Large intestine (tissue), 3 donors: ENCODE measurements at regions not wholly inside any gene's neighbourhood (a gene's known extent, or its start where the extent isn't known, plus 50 kb on each side); places are given as distances from the start of the nearest gene placed in this dataset.

Source experiments
- DNase-seq, 2 donors: peaks; one replicate each; pipeline versions ENCODE4 v3.0.0 to v3.0.0-alpha.2; 2013
- H3K27ac ChIP-seq: one replicate; pipeline ENCODE4 v1.5.1; 2013; ENCODE audit warnings: low read length
- H3K27me3 ChIP-seq: 2 replicates; pipeline ENCODE4 v1.6.1; 2013; ENCODE audit warnings: low read length; ENCODE audit not compliant: control insufficient read depth, insufficient read depth
- H3K36me3 ChIP-seq: 2 replicates; pipeline ENCODE4 v1.6.1; 2013; ENCODE audit warnings: low read length; ENCODE audit not compliant: control insufficient read depth, insufficient read depth
- H3K4me1 ChIP-seq: one replicate; pipeline ENCODE4 v1.6.1; 2013; ENCODE audit warnings: low read length; ENCODE audit not compliant: control insufficient read depth, insufficient read depth
- H3K4me3 ChIP-seq: one replicate; pipeline ENCODE4 v1.5.1; 2013; ENCODE audit warnings: low read length
- H3K9me3 ChIP-seq: one replicate; pipeline ENCODE4 v1.6.1; 2013; ENCODE audit warnings: mild to moderate bottlenecking, low read depth, low read length, moderate library complexity; ENCODE audit not compliant: control insufficient read depth
- WGBS: methylation state at CpG from one replicate; pipeline ENCODE4 v1.1.5; 2013; ENCODE audit warnings: low lambda C conversion rate; ENCODE audit not compliant: insufficient coverage; 5-methylcytosine and 5-hydroxymethylcytosine counted together

DNA sequence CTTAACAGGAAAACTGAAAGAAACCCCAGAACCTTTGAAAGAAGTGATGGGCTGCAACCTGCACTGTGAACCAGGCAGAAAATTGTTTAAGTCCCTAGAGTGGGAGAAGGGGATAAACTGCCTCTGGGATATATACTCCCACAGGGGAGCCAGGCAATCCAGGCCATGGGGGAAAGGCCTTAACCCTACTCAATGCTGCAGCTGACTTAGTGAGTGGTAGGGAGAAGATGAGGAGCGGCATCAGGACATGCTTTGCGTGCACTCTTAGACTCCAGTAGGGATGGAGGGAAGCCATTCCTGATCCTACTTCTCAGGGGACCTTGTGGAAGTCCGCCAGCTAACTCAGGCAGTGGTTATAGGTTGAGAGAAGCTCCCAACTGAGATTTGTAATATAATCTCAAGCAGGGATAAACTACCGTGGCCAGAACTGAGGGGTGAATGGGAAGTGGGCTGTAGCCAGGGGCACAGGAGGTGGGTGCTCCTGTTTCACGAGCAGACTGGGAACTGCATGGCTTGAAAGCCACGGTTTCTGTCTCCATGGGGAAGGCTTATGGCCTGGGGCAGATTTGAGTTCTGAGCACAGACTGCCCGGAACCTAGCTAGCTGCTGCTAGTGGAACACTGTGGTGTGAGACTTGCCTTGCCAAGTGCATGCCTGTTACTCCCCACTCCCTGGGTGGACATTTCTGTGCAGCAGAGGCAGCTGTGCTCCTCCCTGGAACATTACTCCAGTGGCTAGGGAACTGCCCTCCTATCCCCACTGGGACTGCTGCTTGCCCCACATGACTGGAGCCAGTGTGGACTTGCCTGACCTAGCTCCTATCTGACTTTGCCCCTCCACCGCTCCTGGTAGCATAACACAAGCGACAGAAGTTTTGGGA is 119.2 kb upstream of the SCAF11 start:
- WGBS, result no CpG with 5 or more reads among the region's 9 CpGs
- Histone ChIP-seq H3K9me3 (no peaks in the 10 kb centered on the region), H3K4me3 (no peak overlapping the region), H3K27ac (no peak overlapping the region), H3K4me1 (peaks cover 18% of the 10 kb centered on the region), H3K36me3 (no peaks in the 10 kb centered on the region), H3K27me3 (no peaks in the 10 kb centered on the region)
- no peak for DNase-seq

DNA sequence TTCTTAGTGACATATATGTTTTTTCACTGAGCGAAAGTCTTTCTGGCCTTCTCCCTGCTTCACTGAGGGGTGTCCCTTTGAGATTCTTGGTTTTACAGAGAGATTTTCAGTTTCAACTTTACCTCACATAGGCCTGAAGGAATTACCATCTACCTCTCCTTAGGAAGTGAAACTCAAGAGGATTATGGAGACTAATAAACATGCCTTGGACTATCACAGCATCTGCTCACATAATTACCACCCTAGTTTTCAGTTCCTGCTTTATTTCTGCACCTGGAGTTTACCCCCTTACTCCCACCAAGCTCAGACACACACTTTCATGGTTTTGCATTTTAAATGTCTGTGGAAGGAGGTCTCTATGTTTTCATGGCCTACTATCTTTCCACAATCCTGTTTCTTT is 118.3 kb upstream of the SCAF11 start:
- no peaks in the 10 kb centered on the region for H3K9me3 ChIP-seq
- no peak overlapping the region for H3K27ac ChIP-seq
- no peaks in the 10 kb centered on the region for H3K36me3 ChIP-seq
- no peaks in the 10 kb centered on the region for H3K27me3 ChIP-seq
- no CpG with 5 or more reads among the region's 1 CpG for whole genome bisulfite sequencing
- H3K4me3 ChIP-seq, result no peak overlapping the region
- peaks cover 18% of the 10 kb centered on the region for H3K4me1 ChIP-seq
- DNase-seq, result no peak

DNA sequence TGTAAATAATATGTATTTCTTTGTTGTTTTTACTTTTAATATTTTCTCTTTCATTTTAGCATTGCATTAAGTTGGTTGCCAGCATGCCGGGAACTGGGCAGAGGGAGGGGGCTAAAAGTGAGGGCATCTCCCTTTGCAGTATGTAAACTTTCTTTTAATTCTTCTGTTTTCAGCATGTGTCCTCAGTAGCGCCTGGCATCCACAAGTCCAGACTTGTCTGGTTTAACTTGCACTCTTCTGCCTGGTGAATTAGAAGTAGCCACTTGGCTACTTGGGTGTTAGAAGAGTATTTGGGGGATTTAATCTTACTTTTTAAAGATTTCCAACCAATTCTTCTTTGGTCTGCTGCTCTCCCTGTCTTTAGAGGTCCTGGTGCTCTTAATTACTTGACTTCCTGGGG is 117.2 kb upstream of the SCAF11 start:
- no peaks in the 10 kb centered on the region for H3K36me3 ChIP-seq
- no peaks in the 10 kb centered on the region for H3K27me3 ChIP-seq
- peaks cover 18% of the 10 kb centered on the region for H3K4me1 ChIP-seq
- H3K27ac ChIP-seq, result no peak overlapping the region
- H3K9me3 ChIP-seq, result no peaks in the 10 kb centered on the region
- no peak overlapping the region for H3K4me3 ChIP-seq
- WGBS, result 83% methylated on average over 1 of the region's 2 CpGs
- DNase-seq, result no peak

DNA sequence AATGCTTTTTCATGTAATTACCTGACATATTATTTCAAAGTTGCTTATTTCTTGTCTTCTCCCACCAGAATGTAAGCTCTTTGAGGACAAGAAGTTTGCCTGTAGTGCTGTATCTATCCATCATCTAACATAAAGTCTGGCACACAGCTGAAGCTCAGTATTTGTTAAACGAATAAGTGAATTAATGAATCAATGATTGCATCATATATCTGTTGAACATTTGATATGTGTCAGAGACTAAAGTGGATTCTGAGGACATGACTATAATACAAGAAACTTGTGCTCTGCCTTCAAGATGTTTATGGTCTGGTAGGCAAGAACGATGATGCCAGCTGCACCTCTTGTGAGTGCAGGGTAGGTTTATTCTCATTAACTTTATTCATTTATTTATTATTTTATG is 115.4 kb upstream of the SCAF11 start:
- H3K4me1 ChIP-seq, result peaks cover 17% of the 10 kb centered on the region
- no peak for DNase-seq
- WGBS, result no CpG with 5 or more reads among the region's 2 CpGs
- H3K27ac ChIP-seq, result no peak overlapping the region
- H3K9me3 ChIP-seq, result no peaks in the 10 kb centered on the region
- H3K4me3 ChIP-seq, result no peak overlapping the region
- H3K36me3 ChIP-seq, result no peaks in the 10 kb centered on the region
- no peaks in the 10 kb centered on the region for H3K27me3 ChIP-seq

DNA sequence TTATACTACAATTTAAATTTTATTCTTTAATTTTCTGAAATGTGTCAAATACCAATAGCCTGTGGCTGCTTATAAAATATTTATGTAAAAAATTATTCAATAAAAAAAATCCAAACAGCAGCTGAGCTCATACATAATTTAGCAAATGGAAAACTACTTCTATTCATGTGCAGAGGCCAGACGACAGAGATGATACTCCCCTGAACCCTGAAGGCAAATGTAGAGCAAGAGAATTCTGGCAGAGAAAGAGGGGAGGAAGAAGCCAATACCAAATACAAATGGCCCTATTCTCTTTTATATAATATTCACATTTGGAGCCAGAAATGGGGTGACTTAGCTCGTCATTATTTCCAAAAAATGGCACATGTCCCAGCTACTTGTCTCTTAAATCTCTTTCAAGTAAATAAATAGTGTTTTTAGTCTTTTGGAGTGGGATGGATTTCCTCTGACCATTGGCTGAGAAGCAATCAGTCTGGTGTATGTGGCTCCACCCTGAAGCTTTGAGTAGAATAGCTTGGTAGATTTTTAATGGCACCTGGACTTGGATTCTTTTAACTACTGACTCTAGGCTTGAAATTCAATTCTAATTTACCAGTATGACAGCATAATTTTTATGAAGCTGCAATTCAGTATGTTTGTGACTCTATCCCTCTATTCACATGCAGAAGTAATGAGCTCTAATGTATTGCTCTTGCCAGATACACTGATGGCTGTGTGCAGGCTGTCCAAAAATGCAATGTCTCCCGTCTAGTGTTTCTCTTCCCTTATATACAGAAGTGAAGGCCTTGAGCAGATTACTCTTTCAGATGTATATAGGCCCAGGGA is 113.4 kb upstream of the SCAF11 start:
- DNase-seq, result no peak
- Histone ChIP-seq H3K27me3 (no peaks in the 10 kb centered on the region), H3K36me3 (no peaks in the 10 kb centered on the region), H3K9me3 (no peaks in the 10 kb centered on the region), H3K4me1 (peaks cover 20% of the 10 kb centered on the region), H3K4me3 (no peak overlapping the region), H3K27ac (no peak overlapping the region)
- no CpG with 5 or more reads among the region's 3 CpGs for WGBS

DNA sequence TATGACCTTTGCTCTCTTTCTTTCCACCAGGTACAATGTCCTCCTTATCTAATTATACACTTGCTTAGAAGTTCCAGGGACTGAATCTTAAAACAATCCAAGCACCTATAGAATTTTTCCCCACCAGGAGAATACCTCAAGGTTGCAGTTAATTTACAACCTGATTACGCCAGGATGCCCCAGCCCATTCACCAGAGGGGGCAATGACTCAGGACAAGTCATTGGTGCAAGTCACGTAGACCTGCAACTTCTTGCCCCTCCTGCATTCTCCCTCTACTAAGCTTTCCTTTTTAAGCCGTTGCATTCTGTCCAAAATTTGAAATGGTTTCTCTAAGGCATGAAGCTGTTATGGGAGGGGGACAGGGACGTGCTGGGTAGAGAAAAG is 111.1 kb upstream of the SCAF11 start:
- no peaks in the 10 kb centered on the region for H3K36me3 ChIP-seq
- H3K4me1 ChIP-seq, result peaks cover 18% of the 10 kb centered on the region
- DNase-seq, result peak in 1 of 2 donors; percentile 44
- no peak overlapping the region for H3K4me3 ChIP-seq
- 80% methylated on average over 1 of the region's 4 CpGs for WGBS
- H3K27me3 ChIP-seq, result no peaks in the 10 kb centered on the region
- H3K27ac ChIP-seq, result peak overlapping the region; percentile 86
- H3K9me3 ChIP-seq, result no peaks in the 10 kb centered on the region

GRCh38 chr12:46100551-46101484 is 110.4 kb upstream of the SCAF11 start:
- H3K4me1 ChIP-seq, result peaks cover 17% of the 10 kb centered on the region
- no peaks in the 10 kb centered on the region for H3K9me3 ChIP-seq
- DNase-seq, result peak; percentile 89 to 94
- no peak overlapping the region for H3K4me3 ChIP-seq
- H3K27me3 ChIP-seq, result no peaks in the 10 kb centered on the region
- no peaks in the 10 kb centered on the region for H3K36me3 ChIP-seq
- 53% methylated on average over 2 of the region's 6 CpGs for WGBS
- H3K27ac ChIP-seq, result peak overlapping the region; percentile 86

- WGBS, result no CpG with 5 or more reads among the region's 5 CpGs
- Histone ChIP-seq H3K9me3 (no peaks in the 10 kb centered on the region), H3K36me3 (no peaks in the 10 kb centered on the region), H3K4me3 (no peak overlapping the region), H3K27ac (no peak overlapping the region), H3K4me1 (peaks cover 7% of the 10 kb centered on the region), H3K27me3 (no peaks in the 10 kb centered on the region)
- DNase-seq, result no peak
Observed at GRCh38 chr12:46089414-46090162, 99.2 kb upstream of the SCAF11 start.

DNA sequence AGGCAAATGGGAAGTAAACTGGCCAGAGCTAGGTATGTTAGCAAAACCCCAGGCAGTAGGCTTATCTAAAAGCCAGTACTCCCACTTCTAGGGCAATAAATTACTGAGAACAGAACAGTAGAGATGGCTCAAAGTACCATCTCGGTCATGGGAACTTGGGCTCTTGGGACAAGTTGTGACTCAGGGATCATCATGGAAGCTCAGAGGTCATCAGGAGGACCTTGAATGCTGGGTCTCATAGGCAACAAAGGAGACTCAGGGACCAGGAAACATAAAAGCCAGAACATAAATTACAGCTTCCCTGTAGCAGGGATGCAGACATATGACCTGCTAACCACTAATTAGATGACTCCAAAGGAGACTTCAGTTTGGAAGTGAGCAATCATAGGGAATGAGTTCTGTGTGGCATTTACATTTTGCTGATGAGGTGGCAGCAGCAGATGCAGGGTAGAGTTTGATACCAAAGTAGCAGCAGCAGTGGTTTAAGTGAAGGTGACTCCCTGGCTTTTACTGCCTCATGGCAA is 97.6 kb upstream of the SCAF11 start:
- DNase-seq, result peak; percentile 75 to 82
- Histone ChIP-seq H3K27me3 (no peaks in the 10 kb centered on the region), H3K4me1 (peaks cover 7% of the 10 kb centered on the region), H3K9me3 (no peaks in the 10 kb centered on the region), H3K4me3 (no peak overlapping the region), H3K36me3 (no peaks in the 10 kb centered on the region), H3K27ac (peak overlapping the region; percentile 68)
- no CpG with 5 or more reads among the region's 1 CpG for WGBS
